Mucosa of descending colon (tissue), 3 donors: ENCODE measurements at regions not wholly inside any gene's neighbourhood (a gene's known extent, or its start where the extent isn't known, plus 50 kb on each side); places are given as distances from the start of the nearest gene placed in this dataset.

Source experiments
- ATAC-seq: fragments of 200-7000 bp; cut with Tn5 transposase; one replicate; pipeline ENCODE4 v1.9.1; 2020; ENCODE audit warnings: mild to moderate bottlenecking, moderate library complexity
- DNase-seq, 3 donors: peaks; one replicate each; pipeline ENCODE4 v3.0.0-alpha.2; 2020
- H3K36me3 ChIP-seq: fragments of 200-600 bp; one replicate; pipeline ENCODE4 v1.8.0; 2021; ENCODE audit warnings: low read depth, mild to moderate bottlenecking
- H3K4me1 ChIP-seq: fragments of 200-600 bp; one replicate; pipeline ENCODE4 v1.8.0; 2021; ENCODE audit warnings: low read depth, mild to moderate bottlenecking
- H3K4me3 ChIP-seq: fragments of 200-600 bp; one replicate; pipeline ENCODE4 v1.8.0; 2021; ENCODE audit warnings: mild to moderate bottlenecking
- H3K9me3 ChIP-seq: fragments of 200-600 bp; one replicate; pipeline ENCODE4 v1.8.0; 2021; ENCODE audit warnings: mild to moderate bottlenecking
- CTCF ChIP-seq: fragments of 200-600 bp; IDR thresholded peaks from one replicate; pipeline ENCODE4 v1.8.0; 2022; ENCODE audit warnings: antibody characterized with exemption, mild to moderate bottlenecking
- intact Hi-C, 2 donors: fragments of 100-400 bp; cut with DNase I in 1 of 2; cut with micrococcal nuclease in 1 of 2; formaldehyde crosslinking; loops; one replicate each; pipeline versions ENCODE4 v1.11.0 to v1.11.1; 2022; cut with DNase I, micrococcal nuclease
- donor health status: DM: no; HTN: no; CAD: no; lungs with moderate emphysema.
- donor health status: DM: no; HTN: no; CAD: no.
- donor health status: DM: no; HTN: yes; CAD: no.

GRCh38 chr20:22924046-22924737 is 110.9 kb upstream of the SSTR4 start:
- no peak for DNase-seq
- H3K4me1 ChIP-seq, result no peaks in the 10 kb centered on the region
- TF ChIP-seq CTCF, result no peak
- H3K36me3 ChIP-seq, result no peaks in the 10 kb centered on the region
- ATAC-seq, result no peak
- no peaks in the 10 kb centered on the region for H3K9me3 ChIP-seq
- intact Hi-C loops, result no loop called here
- H3K4me3 ChIP-seq, result no peak overlapping the region

DNA sequence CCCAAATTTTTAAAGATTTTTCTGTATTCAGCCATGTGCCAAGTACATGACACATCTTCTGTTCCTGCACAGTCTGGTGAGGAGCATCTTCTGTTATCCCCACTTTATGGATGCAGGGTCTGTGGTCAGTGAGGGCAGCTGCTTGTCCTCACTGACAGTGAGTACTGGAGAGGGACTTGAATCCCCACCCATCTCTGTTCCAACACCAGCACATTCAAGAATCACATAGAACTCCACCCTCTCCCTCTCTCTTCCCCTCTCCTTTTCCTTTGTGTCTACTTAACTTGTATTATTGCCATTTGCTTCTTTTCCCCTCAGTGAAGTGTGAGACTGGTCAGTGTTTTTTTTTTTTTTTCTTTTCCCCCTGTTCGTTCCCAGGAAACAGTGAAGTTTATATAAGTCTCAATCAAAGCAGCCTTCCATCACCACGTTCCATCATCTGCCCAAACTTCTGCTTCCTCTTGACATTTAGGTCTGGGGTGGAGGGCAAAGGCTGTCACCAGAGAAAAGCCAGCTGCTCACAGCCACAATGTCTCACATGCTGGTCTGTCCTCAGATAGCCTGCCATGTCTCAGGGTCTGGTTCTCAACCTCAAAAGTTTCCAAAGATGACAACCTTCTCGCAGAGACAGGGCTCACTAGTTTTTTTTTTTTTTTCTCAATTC is 110.0 kb upstream of the SSTR4 start:
- no peak for TF ChIP-seq CTCF
- Histone ChIP-seq H3K4me1 (no peaks in the 10 kb centered on the region), H3K9me3 (no peaks in the 10 kb centered on the region), H3K4me3 (no peak overlapping the region), H3K36me3 (no peaks in the 10 kb centered on the region)
- ATAC-seq, result no peak
- intact Hi-C loops, result no loop called here
- no peak for DNase-seq

- H3K36me3 ChIP-seq, result no peaks in the 10 kb centered on the region
- DNase-seq, result no peak
- H3K4me3 ChIP-seq, result no peak overlapping the region
- no peaks in the 10 kb centered on the region for H3K4me1 ChIP-seq
- no peak for TF ChIP-seq CTCF
- intact Hi-C loops, result no loop called here
- no peak for ATAC-seq
- H3K9me3 ChIP-seq, result no peaks in the 10 kb centered on the region
Measured at GRCh38 chr20:22925613-22925983, 109.5 kb upstream of the SSTR4 start.

GRCh38 chr20:22927537-22927936 is 107.6 kb upstream of the SSTR4 start:
- Histone ChIP-seq H3K9me3 (no peaks in the 10 kb centered on the region), H3K36me3 (no peaks in the 10 kb centered on the region), H3K4me1 (no peaks in the 10 kb centered on the region), H3K4me3 (no peak overlapping the region)
- no peak for DNase-seq
- intact Hi-C loops, result no loop called here
- no peak for TF ChIP-seq CTCF
- no peak for ATAC-seq

DNA sequence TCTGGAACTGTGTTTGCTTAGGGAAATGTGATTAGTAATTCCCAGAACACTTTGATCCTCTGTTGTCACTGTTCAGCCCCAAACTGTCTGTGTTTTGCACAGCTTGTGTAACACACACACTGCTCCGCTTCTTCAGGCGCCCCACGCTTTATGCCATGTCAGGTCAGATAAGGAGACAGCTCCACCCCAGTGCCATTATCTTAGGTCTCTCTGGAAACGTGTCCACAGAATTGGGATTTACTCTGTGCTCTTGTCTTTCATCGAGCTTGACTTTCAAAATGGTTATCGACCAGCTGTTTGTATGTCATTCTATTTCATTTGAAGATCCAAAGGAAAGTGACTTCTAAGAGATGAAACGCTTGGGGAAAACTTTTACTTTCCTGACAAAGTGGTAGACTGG is 106.4 kb upstream of the SSTR4 start:
- Histone ChIP-seq H3K4me3 (no peak overlapping the region), H3K9me3 (no peaks in the 10 kb centered on the region), H3K4me1 (no peaks in the 10 kb centered on the region), H3K36me3 (no peaks in the 10 kb centered on the region)
- TF ChIP-seq CTCF, result no peak
- DNase-seq, result no peak
- intact Hi-C loops, result no loop called here
- no peak for ATAC-seq
